22Rv1 (cell line): ENCODE measurements at regions not wholly inside any gene's neighbourhood (a gene's known extent, or its start where the extent isn't known, plus 50 kb on each side); places are given as distances from the start of the nearest gene placed in this dataset.

Experiments
- CTCF ChIP-seq: fragments of 450-650 bp; IDR thresholded peaks from 2 replicates; pipeline ENCODE4 v1.5.1; 2017; ENCODE audit warnings: mild to moderate bottlenecking
- ZFX ChIP-seq: fragments of 450-650 bp; IDR thresholded peaks from 2 replicates; pipeline ENCODE4 v1.6.1; 2017; ENCODE audit warnings: antibody characterized with exemption, borderline replicate concordance

DNA sequence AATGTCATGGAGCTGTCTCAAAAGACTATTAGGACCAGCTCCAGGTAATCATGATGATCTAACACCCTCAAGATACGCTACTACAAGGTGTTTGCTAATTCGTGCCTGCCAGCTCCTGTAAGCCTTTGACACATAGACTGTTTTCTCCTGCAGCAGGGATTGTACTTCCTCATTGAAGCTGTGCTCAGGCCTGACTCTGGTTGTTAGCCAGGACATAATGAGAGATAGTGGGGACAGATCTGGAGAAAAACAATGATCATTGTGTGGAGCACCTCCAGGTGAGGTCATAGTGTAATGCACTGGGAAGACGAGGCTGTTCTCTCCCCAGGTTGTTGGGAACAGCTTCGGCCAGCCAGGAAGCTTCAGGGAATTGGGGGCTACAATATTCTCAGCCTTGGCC lies 94.6 kb downstream of the SETD4 start:
- no peak for TF ChIP-seq CTCF
- no peak for TF ChIP-seq ZFX
